SKM-1 treated with dmso at 0.1 percent for 144 hours (cell line): ENCODE measurements at regions not wholly inside any gene's neighbourhood (a gene's known extent, or its start where the extent isn't known, plus 50 kb on each side); places are given as distances from the start of the nearest gene placed in this dataset.
"Not testable (repeated sequence)": the region's sequence is repeated elsewhere in the genome, so short reads cannot be mapped to it uniquely, and the experiment has no call there.

Experiments
- DNase-seq: peaks from one replicate; lab custom pipeline; 2025; ENCODE audit not compliant: unreplicated experiment; lab: John Stamatoyannopoulos, UW

- no peak for DNase-seq
Observed at GRCh38 chr5:127133071-127133470, 59.8 kb upstream of the C5orf63 start.

- peak; percentile 35 for DNase-seq
Observed at GRCh38 chr5:127136908-127137307, 63.6 kb upstream of the C5orf63 start.

- DNase-seq = no peak
Observed at GRCh38 chr5:127143722-127144121, 70.4 kb upstream of the C5orf63 start.

GRCh38 chr5:127153031-127153430 is 79.7 kb upstream of the C5orf63 start:
- no peak for DNase-seq

GRCh38 chr5:127153521-127153920 is 80.2 kb upstream of the C5orf63 start:
- no peak for DNase-seq

- no peak for DNase-seq
Observed at GRCh38 chr5:127163750-127164149, 90.4 kb upstream of the C5orf63 start.

GRCh38 chr5:127170918-127171600 is 97.8 kb upstream of the C5orf63 start:
- no peak for DNase-seq

GRCh38 chr5:127176769-127177168 is 103.5 kb upstream of the C5orf63 start:
- DNase-seq = no peak

GRCh38 chr5:127182631-127183030 is 108.0 kb upstream of the MEGF10 start:
- not testable (repeated sequence) for DNase-seq

- DNase-seq = no peak
Observed at GRCh38 chr5:127183332-127183731, 107.3 kb upstream of the MEGF10 start.

- DNase-seq = no peak
Observed at GRCh38 chr5:127184851-127185250, 105.7 kb upstream of the MEGF10 start.

GRCh38 chr5:127186657-127187056 is 103.9 kb upstream of the MEGF10 start:
- DNase-seq = no peak

GRCh38 chr5:127187706-127188105 is 102.9 kb upstream of the MEGF10 start:
- no peak for DNase-seq

GRCh38 chr5:127192150-127192549 is 98.4 kb upstream of the MEGF10 start:
- no peak for DNase-seq

- DNase-seq = no peak
Observed at GRCh38 chr5:127192836-127193338, 97.7 kb upstream of the MEGF10 start.

- DNase-seq = no peak
Observed at GRCh38 chr5:127196042-127196441, 94.6 kb upstream of the MEGF10 start.

- not testable (repeated sequence) for DNase-seq
Observed at GRCh38 chr5:127197402-127198167, 93.0 kb upstream of the MEGF10 start.

GRCh38 chr5:127202738-127203137 is 87.9 kb upstream of the MEGF10 start:
- DNase-seq = not testable (repeated sequence)

- DNase-seq = peak; percentile 69
Observed at GRCh38 chr5:127203818-127204217, 86.8 kb upstream of the MEGF10 start.

- DNase-seq = no peak
Observed at GRCh38 chr5:127205147-127205546, 85.4 kb upstream of the MEGF10 start.

GRCh38 chr5:127206320-127207113 is 84.1 kb upstream of the MEGF10 start:
- DNase-seq = no peak
